Thymus (tissue), 11 donors: ENCODE measurements at regions not wholly inside any gene's neighbourhood (a gene's known extent, or its start where the extent isn't known, plus 50 kb on each side); places are given as distances from the start of the nearest gene placed in this dataset.

Experiments used
- DNase-seq, 9 donors: peaks; one replicate each; pipeline ENCODE4 v3.0.0-alpha.2; 2013; ENCODE audit warnings: low spot score in 9 of 9, low read depth in 6 of 9, missing footprints in 1 of 9
- H3K27ac ChIP-seq, 2 donors: one replicate each; pipeline ENCODE4 v1.5.1; 2013; ENCODE audit warnings: control low read depth in 1 of 2, low read depth in 1 of 2, low read length in 1 of 2, mild to moderate bottlenecking in 1 of 2, moderate library complexity in 1 of 2
- H3K27me3 ChIP-seq, 2 donors: one replicate each; pipeline ENCODE4 v1.5.1; 2013; ENCODE audit warnings: low read length in 1 of 2; ENCODE audit not compliant: control insufficient read depth in 2 of 2, insufficient read depth in 1 of 2
- H3K36me3 ChIP-seq, 2 donors: one replicate each; pipeline ENCODE4 v1.5.1; 2013; ENCODE audit warnings: low read length in 1 of 2, mild to moderate bottlenecking in 1 of 2, moderate library complexity in 1 of 2; ENCODE audit not compliant: control insufficient read depth in 2 of 2, insufficient read depth in 2 of 2
- H3K4me1 ChIP-seq, 2 donors: one replicate each; pipeline ENCODE4 v1.5.1; 2013; ENCODE audit warnings: low read length in 2 of 2; ENCODE audit not compliant: control insufficient read depth in 2 of 2, insufficient read depth in 2 of 2
- H3K4me3 ChIP-seq, 2 donors: one replicate each; pipeline ENCODE4 v1.5.1; 2013; ENCODE audit warnings: low read length in 2 of 2, control low read depth in 1 of 2, mild to moderate bottlenecking in 1 of 2
- H3K9me3 ChIP-seq, 2 donors: one replicate each; pipeline ENCODE4 v1.5.1; 2013; ENCODE audit warnings: low read length in 1 of 2, mild to moderate bottlenecking in 1 of 2; ENCODE audit not compliant: control insufficient read depth in 2 of 2, insufficient read depth in 1 of 2
- WGBS: extraction: QIAGEN DNeasy Blood & Tissue Kit; methylation state at CpG from one replicate; pipeline ENCODE4 v1.1.7; 2013; 5-methylcytosine and 5-hydroxymethylcytosine counted together
- donor health status: healthy.

GRCh38 chr6:1055015-1055921, 256.6 kb upstream of the FOXQ1 start:
- 81% methylated on average over 16 of the region's 16 CpGs for WGBS
- no peaks in the 10 kb centered on the region for H3K4me1 ChIP-seq
- H3K36me3 ChIP-seq, result no peaks in the 10 kb centered on the region
- H3K4me3 ChIP-seq, result no peak overlapping the region
- DNase-seq, result no peak
- H3K9me3 ChIP-seq, result no peaks in the 10 kb centered on the region
- no peak overlapping the region for H3K27ac ChIP-seq
- peaks cover 0 to 2% of the 10 kb centered on the region in 2 donors for H3K27me3 ChIP-seq

DNA sequence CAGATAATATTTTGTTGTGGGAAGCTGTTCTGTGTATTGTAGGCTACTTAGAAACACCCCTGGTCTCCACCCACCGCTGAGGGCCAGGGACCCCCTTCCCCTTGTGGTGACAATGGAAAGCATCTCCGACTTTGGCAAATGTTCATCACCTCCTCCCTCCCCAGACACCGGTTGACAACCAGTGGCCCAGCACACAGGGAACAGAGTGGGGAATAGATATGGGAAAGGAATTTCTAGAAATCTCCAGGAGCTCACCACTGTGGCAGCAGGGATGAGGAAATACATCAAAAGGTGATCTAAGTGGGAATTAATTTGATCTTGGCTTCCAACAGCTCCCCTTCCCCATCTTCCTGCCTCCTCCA, 257.3 kb upstream of the FOXQ1 start:
- Histone ChIP-seq H3K27me3 (peaks cover 0 to 2% of the 10 kb centered on the region in 2 donors), H3K36me3 (no peaks in the 10 kb centered on the region), H3K27ac (no peak overlapping the region), H3K4me3 (no peak overlapping the region), H3K9me3 (no peaks in the 10 kb centered on the region), H3K4me1 (no peaks in the 10 kb centered on the region)
- WGBS, result 86% methylated on average over 3 of the region's 3 CpGs
- DNase-seq, result no peak

DNA sequence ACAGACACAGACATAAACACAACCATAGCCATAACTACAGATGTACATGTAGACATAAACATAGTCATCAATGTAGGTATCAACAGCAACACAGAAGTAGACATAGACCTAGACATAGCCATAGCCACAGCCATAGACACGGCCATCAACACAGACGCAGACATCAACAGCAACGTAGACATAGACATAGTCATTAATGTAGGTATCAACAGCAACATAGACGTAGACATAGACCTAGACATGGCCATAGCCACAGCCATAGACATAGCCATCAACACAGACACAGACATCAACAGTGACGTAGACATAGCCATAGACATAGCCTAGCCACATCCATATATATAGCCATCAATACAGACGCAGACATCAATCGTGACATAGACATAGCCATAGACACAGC, 258.3 kb upstream of the FOXQ1 start:
- no peak for DNase-seq
- Histone ChIP-seq H3K27me3 (peaks cover 0 to 2% of the 10 kb centered on the region in 2 donors), H3K4me3 (no peak overlapping the region), H3K27ac (no peak overlapping the region), H3K9me3 (no peaks in the 10 kb centered on the region), H3K36me3 (no peaks in the 10 kb centered on the region), H3K4me1 (no peaks in the 10 kb centered on the region)
- 69% methylated on average over 7 of the region's 7 CpGs for WGBS

- H3K27ac ChIP-seq, result no peak overlapping the region
- WGBS, result 92% methylated on average over 3 of the region's 3 CpGs
- no peak for DNase-seq
These were observed 259.6 kb upstream of the FOXQ1 start for GRCh38 chr6:1052262-1052661.

GRCh38 chr6:1049900-1050299, 262.0 kb upstream of the FOXQ1 start:
- DNase-seq, result no peak
- Histone ChIP-seq H3K4me1 (no peaks in the 10 kb centered on the region), H3K36me3 (no peaks in the 10 kb centered on the region), H3K4me3 (no peak overlapping the region), H3K9me3 (no peaks in the 10 kb centered on the region), H3K27ac (no peak overlapping the region), H3K27me3 (peaks cover 0 to 6% of the 10 kb centered on the region in 2 donors)
- WGBS, result 89% methylated on average over 5 of the region's 5 CpGs

More at GRCh38 chr6:1052262-1052661, 259.6 kb upstream of the FOXQ1 start:
- Histone ChIP-seq H3K36me3 (no peaks in the 10 kb centered on the region), H3K9me3 (no peaks in the 10 kb centered on the region), H3K27me3 (peaks cover 0 to 6% of the 10 kb centered on the region in 2 donors), H3K4me3 (no peak overlapping the region), H3K4me1 (no peaks in the 10 kb centered on the region)

DNA sequence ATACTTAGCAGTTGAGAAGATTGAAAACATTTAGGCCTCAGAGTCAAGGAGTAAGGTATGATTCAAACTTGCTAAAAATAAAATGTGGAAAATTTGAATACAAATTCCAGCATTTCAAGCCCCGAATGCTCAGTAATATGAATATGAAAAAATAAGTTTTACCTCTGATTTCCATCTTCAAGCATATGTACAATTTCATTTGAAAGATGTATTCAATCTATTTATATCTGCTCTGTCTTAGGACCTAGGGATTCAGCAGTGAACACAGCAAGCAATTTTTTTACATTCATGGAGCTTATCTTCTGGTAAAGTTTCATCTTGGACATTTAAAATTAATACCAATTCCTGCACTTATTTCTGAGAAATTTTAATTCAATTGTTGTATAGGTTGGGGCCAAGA, 262.7 kb upstream of the FOXQ1 start:
- peaks cover 0 to 6% of the 10 kb centered on the region in 2 donors for H3K27me3 ChIP-seq
- no peak overlapping the region for H3K4me3 ChIP-seq
- no peak overlapping the region for H3K27ac ChIP-seq
- no peaks in the 10 kb centered on the region for H3K9me3 ChIP-seq
- DNase-seq, result no peak
- no peaks in the 10 kb centered on the region for H3K36me3 ChIP-seq
- 93% methylated on average over 1 of the region's 1 CpG for WGBS
- H3K4me1 ChIP-seq, result no peaks in the 10 kb centered on the region

DNA sequence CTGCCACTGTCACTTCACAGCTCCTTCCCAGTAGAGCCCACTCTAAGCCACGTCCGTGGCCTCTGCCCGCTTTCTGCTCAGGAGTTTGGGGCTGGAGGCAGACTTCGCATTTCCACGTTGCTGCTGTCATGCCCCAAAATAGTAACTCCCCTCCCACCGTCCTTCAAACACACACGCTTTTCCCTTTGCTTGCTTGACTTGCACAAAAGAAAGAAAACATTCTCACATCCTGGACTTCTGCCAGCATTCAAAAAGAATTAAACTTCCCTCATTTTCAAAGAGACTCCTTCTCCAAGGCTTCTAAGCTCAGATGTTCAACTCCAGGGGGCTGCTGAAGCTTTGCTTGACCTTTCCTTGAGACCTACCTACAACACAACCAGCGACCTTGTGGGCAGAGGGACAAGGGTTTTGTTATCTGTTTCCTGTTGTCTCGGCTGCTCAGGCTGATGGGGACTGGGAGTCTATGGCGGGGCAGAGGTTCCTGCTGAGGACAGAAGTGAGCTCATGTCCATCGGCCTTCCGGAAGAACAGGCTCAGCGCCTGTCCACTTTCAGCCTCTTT, 263.8 kb upstream of the FOXQ1 start:
- Histone ChIP-seq H3K36me3 (no peaks in the 10 kb centered on the region), H3K4me1 (no peaks in the 10 kb centered on the region), H3K27me3 (peaks cover 0 to 6% of the 10 kb centered on the region in 2 donors), H3K9me3 (no peaks in the 10 kb centered on the region), H3K27ac (no peak overlapping the region), H3K4me3 (no peak overlapping the region)
- DNase-seq, result no peak
- WGBS, result 29% methylated on average over 13 of the region's 13 CpGs

GRCh38 chr6:1045239-1045638, 266.7 kb upstream of the FOXQ1 start:
- Histone ChIP-seq H3K9me3 (no peaks in the 10 kb centered on the region), H3K4me3 (no peak overlapping the region), H3K27ac (no peak overlapping the region), H3K27me3 (peaks cover 0 to 6% of the 10 kb centered on the region in 2 donors), H3K36me3 (no peaks in the 10 kb centered on the region), H3K4me1 (no peaks in the 10 kb centered on the region)
- WGBS, result 94% methylated on average over 2 of the region's 2 CpGs
- no peak for DNase-seq

DNA sequence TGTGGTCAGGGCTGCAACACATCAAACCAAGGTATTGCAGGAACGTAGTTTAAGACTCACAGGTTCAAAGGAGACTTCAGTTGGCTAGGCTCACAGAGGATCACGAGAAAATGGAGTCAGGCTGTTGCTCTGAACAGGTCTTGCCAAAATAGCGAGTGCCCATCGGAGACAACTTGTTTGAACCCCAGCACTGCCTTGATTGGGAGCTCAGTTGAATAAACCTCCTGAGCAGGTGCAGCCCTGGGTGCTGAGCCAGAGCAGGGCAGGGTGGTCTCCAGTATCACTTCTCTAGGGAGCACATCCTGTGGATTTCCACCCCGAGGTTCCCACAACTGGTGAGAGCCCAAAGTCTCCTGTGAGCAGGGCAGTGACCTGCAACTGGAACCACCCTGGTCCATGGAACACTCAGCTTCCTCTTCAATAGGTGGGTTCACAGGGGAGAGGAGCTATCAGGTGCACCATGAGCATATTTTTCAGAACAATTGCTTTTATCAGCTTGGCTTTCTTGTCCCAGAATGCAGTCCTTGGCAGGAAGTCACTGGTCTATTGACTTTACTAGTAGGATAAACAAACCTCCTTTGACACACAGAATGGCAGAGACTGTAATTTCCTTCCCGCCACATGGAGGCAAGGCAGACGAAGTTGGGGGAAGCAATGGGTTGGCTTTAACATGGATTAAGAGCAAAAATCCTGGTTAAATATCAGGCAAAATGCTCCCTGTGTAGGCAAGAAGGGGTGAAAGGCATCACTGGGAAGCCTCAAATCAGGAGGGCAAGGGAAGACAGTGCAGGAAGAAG, 267.7 kb upstream of the FOXQ1 start:
- Histone ChIP-seq H3K36me3 (no peaks in the 10 kb centered on the region), H3K9me3 (peaks cover 0 to 2% of the 10 kb centered on the region in 2 donors), H3K27me3 (peaks cover 0 to 8% of the 10 kb centered on the region in 2 donors), H3K4me3 (no peak overlapping the region), H3K4me1 (no peaks in the 10 kb centered on the region), H3K27ac (no peak overlapping the region)
- no peak for DNase-seq
- 82% methylated on average over 7 of the region's 7 CpGs for WGBS
